ENCODE measurements at regions not wholly inside any gene's neighbourhood (a gene's known extent, or its start where the extent isn't known, plus 50 kb on each side); places are given as distances from the start of the nearest gene placed in this dataset.
"Not testable (repeated sequence)": the region's sequence is repeated elsewhere in the genome, so short reads cannot be mapped to it uniquely, and the experiment has no call there.

- DNase-seq, result no peak
- Mint-ChIP-seq H3K4me3 (no peak overlapping the region), H3K9me3 (peaks cover 4% of the 10 kb centered on the region)
These were observed 385.0 kb upstream of the NFIA start for GRCh38 chr1:60697204-60697994.

GRCh38 chr1:60696512-60696911, 385.8 kb upstream of the NFIA start:
- H3K36me3 Mint-ChIP-seq (ENCODE audit: low read depth), result no peaks in the 10 kb centered on the region
- H3K27me3 Mint-ChIP-seq, result peaks cover 2% of the 10 kb centered on the region
- H3K9me3 Mint-ChIP-seq, result peaks cover 4% of the 10 kb centered on the region
- no peak overlapping the region for H3K4me3 Mint-ChIP-seq
- H3K27ac Mint-ChIP-seq, result no peak overlapping the region
- H3K4me1 Mint-ChIP-seq, result no peaks in the 10 kb centered on the region
- no peak for DNase-seq
- no peak for ATAC-seq

More at GRCh38 chr1:60697204-60697994, 385.0 kb upstream of the NFIA start:
- no peak for ATAC-seq
- Mint-ChIP-seq H3K27me3 (peaks cover 2% of the 10 kb centered on the region), H3K27ac (no peak overlapping the region), H3K4me1 (no peaks in the 10 kb centered on the region), H3K36me3 (ENCODE audit: low read depth) (no peaks in the 10 kb centered on the region)

GRCh38 chr1:60695716-60696171, 386.6 kb upstream of the NFIA start:
- ATAC-seq (no peak), DNase-seq (no peak)
- Mint-ChIP-seq H3K27me3 (peaks cover 2% of the 10 kb centered on the region), H3K4me1 (no peaks in the 10 kb centered on the region), H3K9me3 (peaks cover 4% of the 10 kb centered on the region), H3K4me3 (no peak overlapping the region), H3K27ac (no peak overlapping the region), H3K36me3 (ENCODE audit: low read depth) (no peaks in the 10 kb centered on the region)

- Mint-ChIP-seq H3K36me3 (ENCODE audit: low read depth) (no peaks in the 10 kb centered on the region), H3K27ac (no peak overlapping the region), H3K27me3 (peaks cover 2% of the 10 kb centered on the region), H3K4me3 (no peak overlapping the region), H3K4me1 (no peaks in the 10 kb centered on the region), H3K9me3 (peaks cover 4% of the 10 kb centered on the region)
- ATAC-seq (no peak), DNase-seq (no peak)
These were observed 387.4 kb upstream of the NFIA start for GRCh38 chr1:60694980-60695379.

- H3K27ac Mint-ChIP-seq, result no peak overlapping the region
- peaks cover 2% of the 10 kb centered on the region for H3K27me3 Mint-ChIP-seq
- H3K4me1 Mint-ChIP-seq, result no peaks in the 10 kb centered on the region
- H3K36me3 Mint-ChIP-seq (ENCODE audit: low read depth), result no peaks in the 10 kb centered on the region
- H3K9me3 Mint-ChIP-seq, result peaks cover 4% of the 10 kb centered on the region
- H3K4me3 Mint-ChIP-seq, result no peak overlapping the region
- DNase-seq (no peak), ATAC-seq (no peak)
These were observed 390.3 kb upstream of the NFIA start for GRCh38 chr1:60692031-60692430.

GRCh38 chr1:60688221-60688620, 394.1 kb upstream of the NFIA start:
- not testable (repeated sequence) for H3K27me3 Mint-ChIP-seq, DNase-seq

GRCh38 chr1:60681095-60681860, 401.1 kb upstream of the NFIA start:
- no peak overlapping the region for H3K4me3 Mint-ChIP-seq
- no peaks in the 10 kb centered on the region for H3K4me1 Mint-ChIP-seq
- H3K36me3 Mint-ChIP-seq (ENCODE audit: low read depth), result no peaks in the 10 kb centered on the region
- ATAC-seq, result no peak
- no peak overlapping the region for H3K27ac Mint-ChIP-seq
- DNase-seq, result no peak
- no peaks in the 10 kb centered on the region for H3K27me3 Mint-ChIP-seq
- no peaks in the 10 kb centered on the region for H3K9me3 Mint-ChIP-seq

More at GRCh38 chr1:60688221-60688620, 394.1 kb upstream of the NFIA start:
- not testable (repeated sequence) for H3K4me3 Mint-ChIP-seq; H3K4me1 Mint-ChIP-seq; H3K36me3 Mint-ChIP-seq (ENCODE audit: low read depth); ATAC-seq; H3K9me3 Mint-ChIP-seq; H3K27ac Mint-ChIP-seq

- H3K9me3 Mint-ChIP-seq, result no peaks in the 10 kb centered on the region
- DNase-seq (no peak), ATAC-seq (no peak)
- no peaks in the 10 kb centered on the region for H3K36me3 Mint-ChIP-seq (ENCODE audit: low read depth)
- H3K4me1 Mint-ChIP-seq, result no peaks in the 10 kb centered on the region
- H3K4me3 Mint-ChIP-seq, result no peak overlapping the region
- H3K27ac Mint-ChIP-seq, result no peak overlapping the region
- no peaks in the 10 kb centered on the region for H3K27me3 Mint-ChIP-seq
These were observed 402.6 kb upstream of the NFIA start for GRCh38 chr1:60679524-60680375.

GRCh38 chr1:60678802-60679201, 403.6 kb upstream of the NFIA start:
- H3K4me3 Mint-ChIP-seq, result no peak overlapping the region
- H3K4me1 Mint-ChIP-seq, result no peaks in the 10 kb centered on the region
- H3K27ac Mint-ChIP-seq, result no peak overlapping the region
- no peaks in the 10 kb centered on the region for H3K27me3 Mint-ChIP-seq
- no peaks in the 10 kb centered on the region for H3K9me3 Mint-ChIP-seq
- ATAC-seq, result no peak
- no peak for DNase-seq
- no peaks in the 10 kb centered on the region for H3K36me3 Mint-ChIP-seq (ENCODE audit: low read depth)

- ATAC-seq (no peak), DNase-seq (no peak)
- Mint-ChIP-seq H3K9me3 (no peaks in the 10 kb centered on the region), H3K27ac (no peak overlapping the region), H3K36me3 (ENCODE audit: low read depth) (no peaks in the 10 kb centered on the region), H3K4me3 (no peak overlapping the region), H3K4me1 (no peaks in the 10 kb centered on the region), H3K27me3 (no peaks in the 10 kb centered on the region)
These were observed 404.0 kb upstream of the NFIA start for GRCh38 chr1:60678391-60678790.

GRCh38 chr1:60672449-60672848, 409.9 kb upstream of the NFIA start:
- H3K27ac Mint-ChIP-seq, result no peak overlapping the region
- no peaks in the 10 kb centered on the region for H3K9me3 Mint-ChIP-seq
- no peaks in the 10 kb centered on the region for H3K4me1 Mint-ChIP-seq
- H3K36me3 Mint-ChIP-seq (ENCODE audit: low read depth), result no peaks in the 10 kb centered on the region
- H3K4me3 Mint-ChIP-seq, result no peak overlapping the region
- ATAC-seq, result no peak
- no peak for DNase-seq
- no peaks in the 10 kb centered on the region for H3K27me3 Mint-ChIP-seq

- H3K36me3 Mint-ChIP-seq (ENCODE audit: low read depth), result no peaks in the 10 kb centered on the region
- no peak for DNase-seq
- no peak for ATAC-seq
- no peaks in the 10 kb centered on the region for H3K27me3 Mint-ChIP-seq
- no peaks in the 10 kb centered on the region for H3K4me1 Mint-ChIP-seq
- H3K27ac Mint-ChIP-seq, result no peak overlapping the region
- H3K9me3 Mint-ChIP-seq, result no peaks in the 10 kb centered on the region
- no peak overlapping the region for H3K4me3 Mint-ChIP-seq
These were observed 412.1 kb upstream of the NFIA start for GRCh38 chr1:60670302-60670701.

- H3K27ac Mint-ChIP-seq, result no peak overlapping the region
- H3K9me3 Mint-ChIP-seq, result no peaks in the 10 kb centered on the region
These were observed 413.8 kb upstream of the NFIA start for GRCh38 chr1:60668585-60668984.

GRCh38 chr1:60665311-60665710, 417.1 kb upstream of the NFIA start:
- no peaks in the 10 kb centered on the region for H3K27me3 Mint-ChIP-seq
- no peak overlapping the region for H3K4me3 Mint-ChIP-seq
- DNase-seq (no peak), ATAC-seq (no peak)
- no peaks in the 10 kb centered on the region for H3K4me1 Mint-ChIP-seq
- H3K9me3 Mint-ChIP-seq, result no peaks in the 10 kb centered on the region
- no peaks in the 10 kb centered on the region for H3K36me3 Mint-ChIP-seq (ENCODE audit: low read depth)
- H3K27ac Mint-ChIP-seq, result no peak overlapping the region

More at GRCh38 chr1:60668585-60668984, 413.8 kb upstream of the NFIA start:
- ATAC-seq, result no peak
- no peak for DNase-seq
- no peaks in the 10 kb centered on the region for H3K27me3 Mint-ChIP-seq
- H3K4me1 Mint-ChIP-seq, result no peaks in the 10 kb centered on the region
- no peak overlapping the region for H3K4me3 Mint-ChIP-seq
- H3K36me3 Mint-ChIP-seq (ENCODE audit: low read depth), result no peaks in the 10 kb centered on the region

Measured in activated naive CD8-positive, alpha-beta T cell treated with anti-CD3 and anti-CD28 coated beads, Interleukin-2, amount 50 U/mL, for 24 hours (primary cell).